ENCODE measurements at regions not wholly inside any gene's neighbourhood (a gene's known extent, or its start where the extent isn't known, plus 50 kb on each side); places are given as distances from the start of the nearest gene placed in this dataset.

DNA sequence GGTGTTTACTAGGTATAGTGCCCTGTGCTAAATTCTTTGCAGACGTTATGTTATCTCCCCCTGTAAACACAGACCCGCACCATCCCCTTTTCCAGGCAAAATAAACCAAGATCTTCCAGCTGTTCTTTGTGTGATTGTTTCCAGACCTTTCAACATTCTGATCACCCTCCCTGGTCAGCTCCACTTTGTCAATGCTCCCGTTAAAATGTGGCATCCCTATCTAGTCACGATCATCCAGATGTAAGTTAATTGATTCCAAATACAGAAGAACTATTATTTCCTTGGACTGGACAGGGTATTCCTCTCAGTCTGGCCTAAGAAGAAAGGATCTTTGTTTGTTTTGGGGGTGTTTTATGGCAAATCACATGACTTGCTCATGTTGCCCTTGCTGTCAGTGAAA lies 127.6 kb upstream of the ARID2 start:
- TF ChIP-seq, protein P1, sequence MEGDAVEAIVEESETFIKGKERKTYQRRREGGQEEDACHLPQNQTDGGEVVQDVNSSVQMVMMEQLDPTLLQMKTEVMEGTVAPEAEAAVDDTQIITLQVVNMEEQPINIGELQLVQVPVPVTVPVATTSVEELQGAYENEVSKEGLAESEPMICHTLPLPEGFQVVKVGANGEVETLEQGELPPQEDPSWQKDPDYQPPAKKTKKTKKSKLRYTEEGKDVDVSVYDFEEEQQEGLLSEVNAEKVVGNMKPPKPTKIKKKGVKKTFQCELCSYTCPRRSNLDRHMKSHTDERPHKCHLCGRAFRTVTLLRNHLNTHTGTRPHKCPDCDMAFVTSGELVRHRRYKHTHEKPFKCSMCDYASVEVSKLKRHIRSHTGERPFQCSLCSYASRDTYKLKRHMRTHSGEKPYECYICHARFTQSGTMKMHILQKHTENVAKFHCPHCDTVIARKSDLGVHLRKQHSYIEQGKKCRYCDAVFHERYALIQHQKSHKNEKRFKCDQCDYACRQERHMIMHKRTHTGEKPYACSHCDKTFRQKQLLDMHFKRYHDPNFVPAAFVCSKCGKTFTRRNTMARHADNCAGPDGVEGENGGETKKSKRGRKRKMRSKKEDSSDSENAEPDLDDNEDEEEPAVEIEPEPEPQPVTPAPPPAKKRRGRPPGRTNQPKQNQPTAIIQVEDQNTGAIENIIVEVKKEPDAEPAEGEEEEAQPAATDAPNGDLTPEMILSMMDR (IDR thresholded peaks at IDR 0.05; ENCODE audit: low read depth, low read length), result no peak
- no peak for TF ChIP-seq EZH2phosphoT487 (IDR thresholded peaks at IDR 0.05; ENCODE audit: low read depth)
